ENCODE measurements at regions not wholly inside any gene's neighbourhood (a gene's known extent, or its start where the extent isn't known, plus 50 kb on each side); places are given as distances from the start of the nearest gene placed in this dataset.

DNA sequence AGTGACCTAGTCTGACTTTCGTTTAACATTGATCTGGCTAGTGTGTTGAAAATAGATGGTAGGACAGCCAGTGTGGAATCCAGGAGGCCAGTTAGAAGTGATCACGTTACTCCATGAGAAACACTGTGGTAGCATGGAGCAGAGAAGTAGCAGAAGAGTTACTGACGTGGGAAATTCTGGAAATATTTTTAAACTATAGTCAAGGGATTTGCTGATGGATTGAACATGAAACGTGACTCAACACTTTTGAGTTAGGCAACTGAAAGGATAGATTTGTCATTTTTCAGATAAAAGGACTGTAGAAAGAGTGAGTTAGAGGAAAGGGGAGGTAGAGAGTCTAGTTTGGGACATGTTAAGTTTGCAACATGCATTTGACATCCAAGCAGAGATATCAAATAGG, 130.4 kb downstream of the IRS1 start:
- TF ChIP-seq, protein P1, sequence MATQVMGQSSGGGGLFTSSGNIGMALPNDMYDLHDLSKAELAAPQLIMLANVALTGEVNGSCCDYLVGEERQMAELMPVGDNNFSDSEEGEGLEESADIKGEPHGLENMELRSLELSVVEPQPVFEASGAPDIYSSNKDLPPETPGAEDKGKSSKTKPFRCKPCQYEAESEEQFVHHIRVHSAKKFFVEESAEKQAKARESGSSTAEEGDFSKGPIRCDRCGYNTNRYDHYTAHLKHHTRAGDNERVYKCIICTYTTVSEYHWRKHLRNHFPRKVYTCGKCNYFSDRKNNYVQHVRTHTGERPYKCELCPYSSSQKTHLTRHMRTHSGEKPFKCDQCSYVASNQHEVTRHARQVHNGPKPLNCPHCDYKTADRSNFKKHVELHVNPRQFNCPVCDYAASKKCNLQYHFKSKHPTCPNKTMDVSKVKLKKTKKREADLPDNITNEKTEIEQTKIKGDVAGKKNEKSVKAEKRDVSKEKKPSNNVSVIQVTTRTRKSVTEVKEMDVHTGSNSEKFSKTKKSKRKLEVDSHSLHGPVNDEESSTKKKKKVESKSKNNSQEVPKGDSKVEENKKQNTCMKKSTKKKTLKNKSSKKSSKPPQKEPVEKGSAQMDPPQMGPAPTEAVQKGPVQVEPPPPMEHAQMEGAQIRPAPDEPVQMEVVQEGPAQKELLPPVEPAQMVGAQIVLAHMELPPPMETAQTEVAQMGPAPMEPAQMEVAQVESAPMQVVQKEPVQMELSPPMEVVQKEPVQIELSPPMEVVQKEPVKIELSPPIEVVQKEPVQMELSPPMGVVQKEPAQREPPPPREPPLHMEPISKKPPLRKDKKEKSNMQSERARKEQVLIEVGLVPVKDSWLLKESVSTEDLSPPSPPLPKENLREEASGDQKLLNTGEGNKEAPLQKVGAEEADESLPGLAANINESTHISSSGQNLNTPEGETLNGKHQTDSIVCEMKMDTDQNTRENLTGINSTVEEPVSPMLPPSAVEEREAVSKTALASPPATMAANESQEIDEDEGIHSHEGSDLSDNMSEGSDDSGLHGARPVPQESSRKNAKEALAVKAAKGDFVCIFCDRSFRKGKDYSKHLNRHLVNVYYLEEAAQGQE (IDR thresholded peaks at IDR 0.05; ENCODE audit: insufficient read depth in 1 of 2, low read depth in 2 of 2, low read length in 1 of 2) = no peak
- TF ChIP-seq, protein P2, sequence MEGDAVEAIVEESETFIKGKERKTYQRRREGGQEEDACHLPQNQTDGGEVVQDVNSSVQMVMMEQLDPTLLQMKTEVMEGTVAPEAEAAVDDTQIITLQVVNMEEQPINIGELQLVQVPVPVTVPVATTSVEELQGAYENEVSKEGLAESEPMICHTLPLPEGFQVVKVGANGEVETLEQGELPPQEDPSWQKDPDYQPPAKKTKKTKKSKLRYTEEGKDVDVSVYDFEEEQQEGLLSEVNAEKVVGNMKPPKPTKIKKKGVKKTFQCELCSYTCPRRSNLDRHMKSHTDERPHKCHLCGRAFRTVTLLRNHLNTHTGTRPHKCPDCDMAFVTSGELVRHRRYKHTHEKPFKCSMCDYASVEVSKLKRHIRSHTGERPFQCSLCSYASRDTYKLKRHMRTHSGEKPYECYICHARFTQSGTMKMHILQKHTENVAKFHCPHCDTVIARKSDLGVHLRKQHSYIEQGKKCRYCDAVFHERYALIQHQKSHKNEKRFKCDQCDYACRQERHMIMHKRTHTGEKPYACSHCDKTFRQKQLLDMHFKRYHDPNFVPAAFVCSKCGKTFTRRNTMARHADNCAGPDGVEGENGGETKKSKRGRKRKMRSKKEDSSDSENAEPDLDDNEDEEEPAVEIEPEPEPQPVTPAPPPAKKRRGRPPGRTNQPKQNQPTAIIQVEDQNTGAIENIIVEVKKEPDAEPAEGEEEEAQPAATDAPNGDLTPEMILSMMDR (IDR thresholded peaks at IDR 0.05) = no peak

Data from Panc1 (cell line).